Left cardiac atrium (tissue), 4 donors: ENCODE measurements at regions not wholly inside any gene's neighbourhood (a gene's known extent, or its start where the extent isn't known, plus 50 kb on each side); places are given as distances from the start of the nearest gene placed in this dataset.

Experiments used
- ATAC-seq, 2 donors: fragments of 200-7000 bp; cut with Tn5 transposase; one replicate each; pipeline ENCODE4 v1.9.1; 2020; ENCODE audit warnings: mild to moderate bottlenecking in 2 of 2, moderate library complexity in 2 of 2
- DNase-seq: peaks from one replicate; pipeline ENCODE4 v3.0.0-alpha.2; 2020
- intact Hi-C, 2 donors: fragments of 100-400 bp; cut with DNase I; formaldehyde crosslinking; loops; one replicate each; pipeline versions ENCODE4 v1.14.1 to v1.15.1; 2022 to 2023
- donor health status: DM: no; HTN: yes; CAD: no.
- donor health status: DM: no; HTN: yes; CAD: no; lungs with severe emphysema.
- donor health status: DM: yes; HTN: yes; CAD: no.
- donor health status: Dilated cardiomyopathy.

GRCh38 chr7:28351450-28351849 is 60.9 kb upstream of the CREB5 start:
- ATAC-seq (no peak), DNase-seq (no peak)
- intact Hi-C loops: no loop called here

GRCh38 chr7:28354601-28355402 is 57.5 kb upstream of the CREB5 start:
- ATAC-seq (peak in 1 of 2 donors; percentile 76), DNase-seq (no peak)
- intact Hi-C loops: no loop called here

GRCh38 chr7:28355635-28356319 is 56.5 kb upstream of the CREB5 start:
- ATAC-seq (no peak), DNase-seq (no peak)
- intact Hi-C loops: no loop called here

- ATAC-seq: peak; percentile 11 to 17
- DNase-seq: no peak
- intact Hi-C loops: no loop called here
Observed at GRCh38 chr7:28356619-28357018, 55.7 kb upstream of the CREB5 start.

GRCh38 chr7:28358423-28358868 is 53.9 kb upstream of the CREB5 start:
- ATAC-seq: peak in 1 of 2 donors; percentile 62
- intact Hi-C loops: no loop called here
- DNase-seq: no peak

GRCh38 chr7:28360739-28361138 is 51.6 kb upstream of the CREB5 start:
- ATAC-seq: no peak

GRCh38 chr7:28361551-28361950 is 50.8 kb upstream of the CREB5 start:
- ATAC-seq (no peak), DNase-seq (no peak)
- intact Hi-C loops: no loop called here

More at GRCh38 chr7:28360739-28361138, 51.6 kb upstream of the CREB5 start:
- intact Hi-C loops: no loop called here
- DNase-seq: no peak

GRCh38 chr7:28362182-28362581 is 50.1 kb upstream of the CREB5 start:
- DNase-seq: no peak
- intact Hi-C loops: no loop called here
- ATAC-seq: no peak
